ENCODE measurements at regions not wholly inside any gene's neighbourhood (a gene's known extent, or its start where the extent isn't known, plus 50 kb on each side); places are given as distances from the start of the nearest gene placed in this dataset.

GRCh38 chr1:198943484-198944187 lies 304.8 kb downstream of the PTPRC start:
- no peak for TF ChIP-seq ISL1 (CRISPR knock-in tag; IDR thresholded peaks at IDR 0.05)
- no peak for TF ChIP-seq OSR1 (CRISPR knock-in tag; IDR thresholded peaks at IDR 0.05)
- TF ChIP-seq BACH2 (CRISPR knock-in tag; IDR thresholded peaks at IDR 0.05; ENCODE audit: borderline replicate concordance), result no peak
- TF ChIP-seq ARNTL (CRISPR knock-in tag; IDR thresholded peaks at IDR 0.05; ENCODE audit: borderline replicate concordance, low read depth), result no peak
- no peak for TF ChIP-seq CREB5 (CRISPR knock-in tag; IDR thresholded peaks at IDR 0.05; ENCODE audit: low read depth)
- TF ChIP-seq ZNF70 (CRISPR knock-in tag; IDR thresholded peaks at IDR 0.05), result no peak
- TF ChIP-seq ZFP30 (CRISPR knock-in tag; IDR thresholded peaks at IDR 0.05), result no peak
- no peak for TF ChIP-seq TSHZ2 (CRISPR knock-in tag; IDR thresholded peaks at IDR 0.05)
- no peak for TF ChIP-seq PPARA (CRISPR knock-in tag; IDR thresholded peaks at IDR 0.05; ENCODE audit: borderline replicate concordance)
- TF ChIP-seq RARB (CRISPR knock-in tag; IDR thresholded peaks at IDR 0.05), result no peak
